ENCODE measurements at regions not wholly inside any gene's neighbourhood (a gene's known extent, or its start where the extent isn't known, plus 50 kb on each side); places are given as distances from the start of the nearest gene placed in this dataset.
"Not testable (repeated sequence)": the region's sequence is repeated elsewhere in the genome, so short reads cannot be mapped to it uniquely, and the experiment has no call there.

DNA sequence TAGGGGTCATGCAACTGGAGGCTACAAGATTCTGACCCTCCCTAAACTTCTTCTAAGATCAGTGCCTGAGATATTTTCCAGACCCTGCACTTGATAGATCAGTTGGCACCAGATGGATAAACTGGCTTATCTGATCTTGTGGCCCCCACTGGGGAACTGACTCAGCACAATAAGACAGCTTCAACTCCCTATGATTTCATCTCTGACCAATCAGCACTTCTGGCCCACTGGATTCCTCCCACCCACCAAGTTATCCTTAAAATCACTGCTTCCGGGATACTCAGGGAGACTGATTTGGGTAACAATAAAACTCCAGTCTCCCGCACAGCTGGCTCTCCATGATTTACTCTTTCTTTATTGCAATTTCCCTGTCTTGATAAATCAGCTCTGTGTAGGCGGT, 2180.4 kb upstream of the WWC1 start:
- H3K9me3 ChIP-seq, result no peaks in the 10 kb centered on the region
- TF ChIP-seq, protein P1, sequence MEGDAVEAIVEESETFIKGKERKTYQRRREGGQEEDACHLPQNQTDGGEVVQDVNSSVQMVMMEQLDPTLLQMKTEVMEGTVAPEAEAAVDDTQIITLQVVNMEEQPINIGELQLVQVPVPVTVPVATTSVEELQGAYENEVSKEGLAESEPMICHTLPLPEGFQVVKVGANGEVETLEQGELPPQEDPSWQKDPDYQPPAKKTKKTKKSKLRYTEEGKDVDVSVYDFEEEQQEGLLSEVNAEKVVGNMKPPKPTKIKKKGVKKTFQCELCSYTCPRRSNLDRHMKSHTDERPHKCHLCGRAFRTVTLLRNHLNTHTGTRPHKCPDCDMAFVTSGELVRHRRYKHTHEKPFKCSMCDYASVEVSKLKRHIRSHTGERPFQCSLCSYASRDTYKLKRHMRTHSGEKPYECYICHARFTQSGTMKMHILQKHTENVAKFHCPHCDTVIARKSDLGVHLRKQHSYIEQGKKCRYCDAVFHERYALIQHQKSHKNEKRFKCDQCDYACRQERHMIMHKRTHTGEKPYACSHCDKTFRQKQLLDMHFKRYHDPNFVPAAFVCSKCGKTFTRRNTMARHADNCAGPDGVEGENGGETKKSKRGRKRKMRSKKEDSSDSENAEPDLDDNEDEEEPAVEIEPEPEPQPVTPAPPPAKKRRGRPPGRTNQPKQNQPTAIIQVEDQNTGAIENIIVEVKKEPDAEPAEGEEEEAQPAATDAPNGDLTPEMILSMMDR (IDR thresholded peaks at IDR 0.05; ENCODE audit: low read depth, low read length), result no peak
- H3K36me3 ChIP-seq, result no peaks in the 10 kb centered on the region
- no peak for DNase-seq
- no peak overlapping the region for H3K4me3 ChIP-seq (ENCODE audit: low read depth, low read length)
- H3K4me1 ChIP-seq, result no peaks in the 10 kb centered on the region
- no peaks in the 10 kb centered on the region for H3K27me3 ChIP-seq

DNA sequence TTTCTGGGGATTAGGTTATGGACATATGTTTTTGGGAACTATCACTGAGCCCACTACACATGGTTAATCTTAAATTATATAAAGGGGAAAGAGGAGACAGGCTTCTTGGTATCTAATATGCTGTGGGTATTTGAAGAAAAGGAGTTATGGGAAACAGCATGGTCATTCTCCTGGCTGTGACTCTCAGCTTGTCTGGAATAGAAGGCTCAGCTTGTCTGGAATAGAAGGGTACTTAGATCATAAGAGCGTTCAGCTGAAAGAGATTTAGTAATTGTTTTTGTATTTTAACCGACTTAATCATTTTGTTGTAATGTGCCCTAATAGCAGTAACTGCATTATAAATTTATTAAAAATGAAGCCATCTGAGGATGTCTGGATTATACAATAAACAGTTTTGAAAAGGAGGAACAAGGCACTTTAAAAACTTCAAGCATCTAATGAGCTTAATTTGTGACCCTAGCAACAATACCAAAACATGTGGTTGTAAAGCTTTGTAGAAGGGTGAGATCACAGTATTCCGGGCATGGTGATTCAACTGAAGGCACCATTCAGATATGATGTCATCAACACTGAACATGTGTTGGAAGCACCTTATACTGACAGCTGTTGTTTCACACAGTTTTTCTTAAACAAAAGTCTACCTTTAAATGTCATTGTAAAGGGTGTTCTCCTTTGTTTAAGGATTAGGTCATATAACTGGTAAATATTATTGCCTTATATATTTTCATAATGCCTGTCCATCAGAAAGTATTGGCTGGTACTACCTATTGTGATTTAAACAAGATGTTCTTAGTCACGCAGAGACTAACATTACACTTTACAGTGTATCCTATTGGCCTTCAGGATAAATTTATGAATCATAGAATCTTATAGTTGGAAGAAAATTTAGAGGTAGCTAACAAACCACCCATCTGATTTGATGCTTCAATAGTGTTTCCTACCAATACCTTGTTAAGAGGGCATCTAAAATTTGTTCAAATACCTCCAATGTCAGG, 2174.1 kb upstream of the WWC1 start:
- no peaks in the 10 kb centered on the region for H3K27me3 ChIP-seq
- no peaks in the 10 kb centered on the region for H3K9me3 ChIP-seq
- H3K4me1 ChIP-seq, result no peaks in the 10 kb centered on the region
- H3K36me3 ChIP-seq, result no peaks in the 10 kb centered on the region
- H3K4me3 ChIP-seq (ENCODE audit: low read depth, low read length), result no peak overlapping the region
- no peak for DNase-seq
- TF ChIP-seq, protein P1 (IDR thresholded peaks at IDR 0.05; ENCODE audit: low read depth, low read length), result no peak

DNA sequence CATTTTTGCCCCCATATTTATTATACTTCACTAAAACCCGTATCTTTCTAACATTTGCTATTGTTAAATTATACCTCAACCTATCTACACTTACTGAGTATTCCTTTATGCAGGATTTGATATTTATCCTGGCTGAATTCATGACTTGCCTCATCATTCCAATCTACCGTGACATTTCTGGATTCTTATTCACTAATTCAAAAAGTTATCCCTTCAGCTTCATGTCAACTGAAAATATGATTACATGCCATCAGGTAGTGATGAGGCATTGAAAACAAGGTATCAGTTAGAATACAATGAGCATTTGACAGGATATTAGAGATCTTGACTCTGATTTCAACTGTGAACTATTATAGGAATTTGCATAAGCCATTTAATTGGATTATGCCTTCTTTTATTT, 2171.9 kb upstream of the WWC1 start:
- no peak for DNase-seq
- no peaks in the 10 kb centered on the region for H3K36me3 ChIP-seq
- H3K4me1 ChIP-seq, result no peaks in the 10 kb centered on the region
- TF ChIP-seq, protein P1 (IDR thresholded peaks at IDR 0.05; ENCODE audit: low read depth, low read length), result no peak
- H3K9me3 ChIP-seq, result no peaks in the 10 kb centered on the region; the same call in 1 of the 2 replicates
- no peaks in the 10 kb centered on the region for H3K27me3 ChIP-seq
- no peak overlapping the region for H3K4me3 ChIP-seq (ENCODE audit: low read depth, low read length)

- Histone ChIP-seq H3K4me3 (ENCODE audit: low read depth, low read length) (no peak overlapping the region), H3K36me3 (no peaks in the 10 kb centered on the region), H3K27me3 (no peaks in the 10 kb centered on the region), H3K4me1 (no peaks in the 10 kb centered on the region), H3K9me3 (no peaks in the 10 kb centered on the region; the same call in 1 of the 2 replicates)
- TF ChIP-seq, protein P1 (IDR thresholded peaks at IDR 0.05; ENCODE audit: low read depth, low read length), result no peak
- no peak for DNase-seq
Measured at GRCh38 chr5:166123717-166124116, 2167.7 kb upstream of the WWC1 start.

DNA sequence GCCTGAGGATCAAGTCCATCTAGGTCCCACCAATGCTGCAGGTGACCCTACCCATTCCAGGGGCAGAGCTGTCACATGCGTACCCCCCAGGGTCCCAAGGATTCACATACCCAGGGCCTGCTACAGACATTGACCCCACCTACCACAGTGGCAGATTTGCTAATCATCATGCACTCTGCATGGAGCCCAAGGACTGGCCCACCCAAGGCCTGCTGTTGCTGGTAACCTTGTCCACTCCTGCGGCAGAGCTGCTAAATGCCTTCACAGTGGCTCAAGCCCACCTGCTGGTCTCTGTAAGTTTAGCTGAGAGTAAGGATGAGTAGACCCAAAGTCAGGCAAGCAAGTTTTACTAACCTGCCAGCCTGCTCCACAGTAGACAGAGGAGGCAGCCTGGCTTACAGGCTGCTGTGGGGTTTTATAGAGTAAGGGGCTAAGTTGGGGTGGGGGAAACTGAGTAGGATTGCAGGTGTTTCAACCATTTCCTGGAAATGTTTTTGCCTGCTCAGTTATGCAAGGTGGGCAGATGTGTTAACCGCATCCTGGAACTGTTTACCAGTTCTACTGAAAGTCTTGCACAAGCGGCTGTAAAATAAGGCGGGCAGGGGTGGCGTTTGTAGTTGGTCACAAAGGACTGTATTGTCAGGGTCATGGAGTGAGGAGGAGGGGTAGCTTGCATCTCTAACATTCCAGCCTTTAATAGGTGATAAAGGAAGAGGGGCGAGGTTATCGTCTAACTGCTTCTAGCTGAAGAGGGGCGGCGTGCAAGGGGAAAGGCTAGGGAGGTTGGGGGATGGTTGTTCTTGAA, 2163.5 kb upstream of the WWC1 start:
- Histone ChIP-seq H3K9me3 (no peaks in the 10 kb centered on the region; the same call in 1 of the 2 replicates), H3K27me3 (no peaks in the 10 kb centered on the region), H3K4me3 (ENCODE audit: low read depth, low read length) (no peak overlapping the region), H3K4me1 (no peaks in the 10 kb centered on the region), H3K36me3 (no peaks in the 10 kb centered on the region)
- TF ChIP-seq, protein P1 (IDR thresholded peaks at IDR 0.05; ENCODE audit: low read depth, low read length), result no peak
- DNase-seq, result no peak

DNA sequence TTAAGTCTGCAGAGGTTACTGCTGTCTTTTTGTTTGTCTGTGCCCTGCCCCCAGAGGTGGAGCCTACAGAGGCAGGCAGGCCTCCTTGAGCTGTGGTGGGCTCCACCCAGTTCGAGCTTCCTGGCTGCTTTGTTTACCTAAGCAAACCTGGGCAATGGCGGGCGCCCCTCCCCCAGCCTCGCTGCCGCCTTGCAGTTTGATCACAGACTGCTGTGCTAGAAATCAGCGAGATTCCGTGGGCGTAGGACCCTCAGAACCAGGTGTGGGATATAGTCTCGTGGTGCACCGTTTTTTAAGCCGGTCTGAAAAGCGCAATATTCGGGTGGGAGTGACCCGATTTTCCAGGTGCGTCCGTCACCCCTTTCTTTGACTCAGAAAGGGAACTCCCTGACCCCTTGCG, 2146.3 kb upstream of the WWC1 start:
- not testable (repeated sequence) for H3K36me3 ChIP-seq; H3K4me3 ChIP-seq (ENCODE audit: low read depth, low read length); H3K4me1 ChIP-seq; DNase-seq; H3K9me3 ChIP-seq; H3K27me3 ChIP-seq

All from BE2C (cell line).